Mammary epithelial cell (primary cell): ENCODE measurements at regions not wholly inside any gene's neighbourhood (a gene's known extent, or its start where the extent isn't known, plus 50 kb on each side); places are given as distances from the start of the nearest gene placed in this dataset.

ENCODE experiments used
- CTCF ChIP-seq, 2 donors: IDR thresholded peaks in 1 of 2; conservative IDR thresholded peaks in 1 of 2; 2 replicates each; pipeline ENCODE4 v1.5.1; 2011 to 2012; ENCODE audit warnings: inconsistent platforms in 2 of 2, low read length in 2 of 2, mild to moderate bottlenecking in 2 of 2, control low read depth in 1 of 2, low read depth in 1 of 2; ENCODE audit not compliant: insufficient read depth in 1 of 2; ENCODE audit errors: extremely low read depth in 1 of 2
- EZH2 ChIP-seq: IDR thresholded peaks from 2 replicates; pipeline ENCODE4 v1.6.1; 2012; ENCODE audit warnings: low read length, inconsistent platforms, borderline replicate concordance

DNA sequence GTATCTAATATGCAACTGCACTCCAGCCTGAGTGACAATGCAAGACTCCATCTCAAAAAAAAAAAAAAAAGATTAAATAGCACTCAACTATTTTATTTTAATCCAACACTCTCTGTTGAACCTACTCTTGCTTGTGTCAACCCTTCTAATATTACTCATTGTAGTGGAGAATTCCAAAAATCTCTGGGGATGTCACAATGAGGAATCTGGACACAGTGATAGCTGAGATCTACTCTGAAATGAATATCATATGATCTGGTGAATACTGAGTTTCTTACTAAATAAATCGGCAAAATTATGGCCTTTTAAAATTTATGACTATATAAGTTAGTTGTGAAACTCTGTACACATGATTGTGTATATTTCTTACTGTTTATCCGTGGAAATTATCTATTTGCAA lies 418.2 kb downstream of the BCAT1 start:
- TF ChIP-seq CTCF (conservative IDR thresholded peaks at IDR 0.05 in 1 of 2, IDR thresholded peaks at IDR 0.05 in 1 of 2; ENCODE audit: extremely low read depth in 1 of 2, insufficient read depth in 1 of 2, low read depth in 1 of 2, low read length in 2 of 2) (no peak), EZH2 (no peak)
